Chondrocyte (in vitro differentiated cells): ENCODE measurements at regions not wholly inside any gene's neighbourhood (a gene's known extent, or its start where the extent isn't known, plus 50 kb on each side); places are given as distances from the start of the nearest gene placed in this dataset.
A peak's percentile ranks its signal among the peaks of the same experiment; 100 is the strongest.

Experiments used
- DNase-seq: peaks from one replicate; pipeline ENCODE4 v3.0.0; 2021; ENCODE audit warnings: mixed read lengths, low spot score
- H3K27ac Mint-ChIP-seq: one replicate; pipeline ENCODE4 v1.8.0; 2021; ENCODE audit warnings: mild to moderate bottlenecking, moderate library complexity, mixed read lengths; ENCODE audit not compliant: unreplicated experiment
- H3K27me3 Mint-ChIP-seq: 2 replicates; pipeline ENCODE4 v1.8.0; 2021; ENCODE audit warnings: low read depth, mixed read lengths
- H3K36me3 Mint-ChIP-seq: 2 replicates; pipeline ENCODE4 v1.8.0; 2021; ENCODE audit warnings: low read depth, mixed read lengths
- H3K4me1 Mint-ChIP-seq: 2 replicates; pipeline ENCODE4 v1.8.0; 2021; ENCODE audit warnings: low read depth, mild to moderate bottlenecking, mixed read lengths
- H3K4me3 Mint-ChIP-seq: one replicate; pipeline ENCODE4 v1.8.0; 2021; ENCODE audit warnings: mild to moderate bottlenecking, moderate library complexity, mixed read lengths; ENCODE audit not compliant: unreplicated experiment
- H3K9me3 Mint-ChIP-seq: 2 replicates; pipeline ENCODE4 v1.8.0; 2021; ENCODE audit warnings: low read depth, mixed read lengths
- TF ChIP-seq, protein P1 (sequence below): fragments of 200-600 bp; sonication (generic); IDR thresholded peaks from 2 replicates; pipeline ENCODE4 v1.5.0; 2021; ENCODE audit warnings: antibody characterized with exemption, mild to moderate bottlenecking, moderate library complexity

- Mint-ChIP-seq H3K4me3 (no peak overlapping the region), H3K27me3 (no peaks in the 10 kb centered on the region), H3K4me1 (no peaks in the 10 kb centered on the region), H3K9me3 (no peaks in the 10 kb centered on the region), H3K27ac (no peak overlapping the region), H3K36me3 (no peaks in the 10 kb centered on the region)
- TF ChIP-seq, protein P1, sequence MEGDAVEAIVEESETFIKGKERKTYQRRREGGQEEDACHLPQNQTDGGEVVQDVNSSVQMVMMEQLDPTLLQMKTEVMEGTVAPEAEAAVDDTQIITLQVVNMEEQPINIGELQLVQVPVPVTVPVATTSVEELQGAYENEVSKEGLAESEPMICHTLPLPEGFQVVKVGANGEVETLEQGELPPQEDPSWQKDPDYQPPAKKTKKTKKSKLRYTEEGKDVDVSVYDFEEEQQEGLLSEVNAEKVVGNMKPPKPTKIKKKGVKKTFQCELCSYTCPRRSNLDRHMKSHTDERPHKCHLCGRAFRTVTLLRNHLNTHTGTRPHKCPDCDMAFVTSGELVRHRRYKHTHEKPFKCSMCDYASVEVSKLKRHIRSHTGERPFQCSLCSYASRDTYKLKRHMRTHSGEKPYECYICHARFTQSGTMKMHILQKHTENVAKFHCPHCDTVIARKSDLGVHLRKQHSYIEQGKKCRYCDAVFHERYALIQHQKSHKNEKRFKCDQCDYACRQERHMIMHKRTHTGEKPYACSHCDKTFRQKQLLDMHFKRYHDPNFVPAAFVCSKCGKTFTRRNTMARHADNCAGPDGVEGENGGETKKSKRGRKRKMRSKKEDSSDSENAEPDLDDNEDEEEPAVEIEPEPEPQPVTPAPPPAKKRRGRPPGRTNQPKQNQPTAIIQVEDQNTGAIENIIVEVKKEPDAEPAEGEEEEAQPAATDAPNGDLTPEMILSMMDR = no peak
- no peak for DNase-seq
Observed at GRCh38 chr1:4021974-4022268, 121.8 kb upstream of the C1orf174 start.

GRCh38 chr1:4022715-4023114 is 122.6 kb upstream of the C1orf174 start:
- Mint-ChIP-seq H3K27me3 (no peaks in the 10 kb centered on the region), H3K9me3 (no peaks in the 10 kb centered on the region), H3K4me1 (no peaks in the 10 kb centered on the region)

GRCh38 chr1:4023678-4024077 is 123.6 kb upstream of the C1orf174 start:
- DNase-seq = no peak
- no peaks in the 10 kb centered on the region for H3K4me1 Mint-ChIP-seq
- TF ChIP-seq, protein P1 = no peak
- no peaks in the 10 kb centered on the region for H3K27me3 Mint-ChIP-seq
- no peaks in the 10 kb centered on the region for H3K36me3 Mint-ChIP-seq
- H3K4me3 Mint-ChIP-seq = no peak overlapping the region
- no peak overlapping the region for H3K27ac Mint-ChIP-seq
- H3K9me3 Mint-ChIP-seq = no peaks in the 10 kb centered on the region

More at GRCh38 chr1:4022715-4023114, 122.6 kb upstream of the C1orf174 start:
- Mint-ChIP-seq H3K36me3 (no peaks in the 10 kb centered on the region), H3K27ac (no peak overlapping the region), H3K4me3 (no peak overlapping the region)
- TF ChIP-seq, protein P1 = no peak
- DNase-seq = no peak

- Mint-ChIP-seq H3K27ac (no peak overlapping the region), H3K27me3 (no peaks in the 10 kb centered on the region), H3K9me3 (peaks cover 3% of the 10 kb centered on the region), H3K36me3 (no peaks in the 10 kb centered on the region), H3K4me3 (no peak overlapping the region), H3K4me1 (no peaks in the 10 kb centered on the region)
- TF ChIP-seq, protein P1 = no peak
- no peak for DNase-seq
Observed at GRCh38 chr1:4024811-4025210, 124.7 kb upstream of the C1orf174 start.

- Mint-ChIP-seq H3K4me1 (no peaks in the 10 kb centered on the region), H3K9me3 (peaks cover 3% of the 10 kb centered on the region), H3K27me3 (no peaks in the 10 kb centered on the region), H3K4me3 (no peak overlapping the region), H3K36me3 (no peaks in the 10 kb centered on the region), H3K27ac (no peak overlapping the region)
- peak; percentile 60 for DNase-seq
- TF ChIP-seq, protein P1 = no peak
Observed at GRCh38 chr1:4025752-4026151, 125.7 kb upstream of the C1orf174 start.
